Pons (tissue), 1 donor: ENCODE measurements at regions not wholly inside any gene's neighbourhood (a gene's known extent, or its start where the extent isn't known, plus 50 kb on each side); places are given as distances from the start of the nearest gene placed in this dataset.
A peak's percentile ranks its signal among the peaks of the same experiment; 100 is the strongest.

ENCODE experiments used
- DNase-seq: peaks from one replicate; pipeline ENCODE4 v3.0.0-alpha.2; 2016; ENCODE audit warnings: low spot score

DNA sequence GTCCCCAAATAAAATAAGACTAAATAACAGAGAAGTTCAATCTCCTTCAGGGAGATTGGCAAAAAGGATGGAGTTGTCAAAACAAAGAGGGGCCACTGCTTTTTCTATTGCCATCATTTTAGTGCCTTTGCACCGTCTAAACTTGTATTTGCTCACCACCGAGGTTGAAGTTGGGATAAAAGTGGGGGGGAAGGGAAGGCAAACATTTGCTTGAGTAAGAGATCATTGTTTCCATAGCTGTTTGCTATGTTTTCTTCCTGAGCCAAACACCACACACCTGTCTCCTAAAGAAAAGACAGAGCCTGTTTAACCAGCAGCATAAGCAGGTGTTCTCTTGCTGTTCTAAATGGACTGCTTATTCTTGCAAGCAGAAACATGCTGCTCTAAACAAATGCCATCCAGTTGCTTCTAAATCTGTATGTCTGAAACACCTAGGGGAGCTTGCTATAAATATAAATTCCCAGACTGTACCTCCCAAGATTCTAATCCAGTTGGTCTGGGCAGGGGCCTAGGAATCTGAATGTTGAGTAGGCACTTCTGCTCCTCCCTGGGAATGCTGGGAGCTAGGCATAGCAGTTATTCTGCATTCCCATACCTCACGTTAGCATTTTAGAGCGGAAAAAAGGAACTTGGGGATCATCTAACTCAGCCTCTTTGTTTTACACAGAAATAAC, 179.4 kb upstream of the ARL4C start:
- no peak for DNase-seq

- DNase-seq: no peak
Observed at GRCh38 chr2:234674781-234675201, 177.9 kb upstream of the ARL4C start.

DNA sequence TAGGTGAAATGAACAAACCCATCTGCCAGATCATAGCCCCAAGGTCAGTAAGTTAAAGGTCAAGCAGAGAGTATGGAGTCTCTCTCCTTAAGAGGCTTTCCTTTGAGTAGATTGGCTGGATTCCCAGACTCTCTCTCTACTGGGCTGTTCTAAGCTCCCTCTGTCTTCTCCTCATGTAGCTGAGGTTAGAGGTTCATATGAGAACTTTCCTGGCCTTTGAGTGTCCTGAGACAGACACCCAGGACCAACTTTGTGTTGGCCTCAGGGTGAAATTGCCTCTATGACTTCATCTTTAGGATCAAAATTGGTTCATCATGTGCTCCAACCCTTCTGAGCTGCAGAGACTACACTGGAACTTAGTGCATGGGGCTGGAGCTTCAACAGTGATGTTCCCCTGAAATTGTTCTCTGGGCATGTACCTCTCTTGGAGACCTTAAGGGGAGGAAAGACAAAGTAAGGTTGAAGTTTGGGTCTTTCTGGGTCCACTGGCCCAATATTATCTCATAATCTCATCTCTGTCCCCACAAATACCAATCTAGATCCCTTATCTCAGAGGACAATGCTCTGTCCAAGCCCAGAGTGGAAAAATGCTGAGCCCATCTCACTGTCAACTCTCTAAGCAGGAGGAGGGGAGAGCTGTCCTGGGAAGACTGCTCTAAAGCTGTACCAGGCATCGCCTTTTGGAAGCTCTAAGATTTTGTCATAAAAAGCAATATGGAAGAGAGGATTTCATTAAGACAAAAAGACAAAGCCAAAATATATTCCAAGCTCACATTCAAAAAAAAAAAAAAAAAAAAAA, 177.3 kb upstream of the ARL4C start:
- no peak for DNase-seq

DNA sequence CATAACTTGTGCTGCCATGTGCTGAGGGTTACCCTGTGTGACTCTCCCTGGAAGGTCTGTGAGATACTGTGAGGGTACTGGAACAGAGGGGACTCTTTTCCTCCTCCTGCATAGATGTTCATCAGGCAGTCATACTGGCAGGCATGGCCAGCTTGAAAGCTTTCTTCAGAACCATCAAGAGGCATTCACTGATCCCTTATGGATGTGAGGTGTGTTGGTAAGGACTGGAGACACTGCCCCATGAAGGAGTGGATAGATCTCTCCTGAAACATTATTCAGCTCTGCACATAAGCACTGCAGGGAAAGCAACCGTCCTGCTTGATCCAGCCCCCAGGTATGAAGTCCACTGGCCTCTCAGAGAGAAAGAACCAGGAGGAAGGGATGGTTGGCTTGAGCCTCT, 176.6 kb upstream of the ARL4C start:
- no peak for DNase-seq

- no peak for DNase-seq
Observed at GRCh38 chr2:234672498-234673150, 175.7 kb upstream of the ARL4C start.

DNA sequence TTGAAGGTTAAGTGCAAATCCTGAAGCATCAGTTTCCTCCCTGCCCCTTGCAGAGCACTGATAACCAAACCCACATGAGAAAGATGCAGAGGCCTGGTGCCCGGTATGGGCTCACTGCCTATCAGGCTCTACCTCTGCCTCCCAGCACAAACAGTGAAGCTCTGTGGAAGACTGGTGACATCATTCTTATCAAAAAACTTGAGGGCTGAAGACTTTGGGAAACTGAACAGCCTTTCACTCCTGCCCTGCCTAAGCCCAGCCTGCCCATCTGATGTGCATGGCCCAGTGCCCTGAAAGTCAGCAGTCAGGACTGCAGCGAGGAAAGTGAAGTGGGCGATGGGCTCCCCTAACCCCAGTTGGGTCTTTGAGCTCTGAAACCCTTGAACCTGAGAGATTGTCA, 174.8 kb upstream of the ARL4C start:
- no peak for DNase-seq

- no peak for DNase-seq
Observed at GRCh38 chr2:234671231-234671630, 174.3 kb upstream of the ARL4C start.

DNA sequence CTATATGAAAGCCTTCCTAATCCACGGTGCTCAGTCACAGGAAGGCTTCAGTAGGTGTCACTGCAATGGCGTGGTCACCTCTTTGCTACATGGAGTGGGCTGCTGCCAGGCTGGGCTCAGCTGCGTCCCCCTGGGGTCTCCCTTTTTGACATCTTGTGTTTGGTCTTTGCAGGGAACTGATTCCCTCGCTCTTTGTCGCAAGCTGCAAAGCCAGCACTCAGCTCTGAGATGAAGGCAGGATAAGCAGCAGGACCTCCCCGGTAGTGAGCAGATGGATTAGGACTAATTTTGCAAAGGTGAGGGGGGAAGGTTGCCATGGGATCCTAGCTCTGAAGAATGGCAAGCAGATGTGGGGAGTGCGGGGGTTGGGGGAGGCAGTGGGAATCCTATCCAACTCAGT, 173.9 kb upstream of the ARL4C start:
- DNase-seq: no peak

GRCh38 chr2:234670052-234670451, 173.2 kb upstream of the ARL4C start:
- DNase-seq: no peak

GRCh38 chr2:234669621-234670020, 172.7 kb upstream of the ARL4C start:
- no peak for DNase-seq

DNA sequence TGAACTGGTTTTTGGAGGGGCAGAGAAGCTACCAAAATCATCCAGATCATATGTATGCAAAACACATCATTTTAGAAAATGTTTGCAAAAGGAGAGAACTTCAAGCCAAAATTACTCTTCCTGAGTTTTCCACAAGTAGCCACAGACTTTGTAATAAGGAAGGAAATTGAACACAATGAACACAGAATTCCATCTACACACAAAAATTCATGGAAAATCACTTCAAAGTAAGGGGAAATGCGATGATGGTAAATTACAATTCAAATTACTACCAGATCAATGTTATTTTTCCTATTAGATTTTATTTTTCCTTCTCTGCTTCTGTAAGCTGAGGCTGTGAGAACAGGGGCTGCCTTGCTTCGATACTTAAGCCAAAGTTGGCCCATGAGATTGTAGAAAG, 172.1 kb upstream of the ARL4C start:
- DNase-seq: no peak

- DNase-seq: no peak
Observed at GRCh38 chr2:234666911-234667310, 170.0 kb upstream of the ARL4C start.

- DNase-seq: no peak
Observed at GRCh38 chr2:234665304-234665703, 168.4 kb upstream of the ARL4C start.

GRCh38 chr2:234661849-234662248, 165.0 kb upstream of the ARL4C start:
- no peak for DNase-seq

DNA sequence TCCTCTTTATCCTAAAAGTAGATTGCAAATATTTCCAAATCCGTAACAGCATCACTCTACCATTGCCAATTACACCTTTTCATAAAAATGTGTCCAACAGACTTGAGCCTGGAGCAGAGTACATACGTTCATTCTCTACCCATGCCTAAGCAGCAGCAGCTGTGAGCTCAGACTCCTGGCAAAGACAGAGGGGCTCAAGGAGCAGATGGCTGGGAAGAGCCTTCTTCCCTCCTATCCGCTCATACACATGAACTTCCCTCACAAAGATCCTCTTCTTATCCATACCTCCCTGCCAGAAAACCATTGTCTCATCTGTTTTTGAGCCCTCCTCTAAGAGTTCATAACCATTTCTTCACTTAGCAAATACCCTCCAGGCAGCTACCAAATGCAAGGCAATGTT, 164.3 kb upstream of the ARL4C start:
- no peak for DNase-seq

- DNase-seq: no peak
Observed at GRCh38 chr2:234655706-234656105, 158.8 kb upstream of the ARL4C start.

DNA sequence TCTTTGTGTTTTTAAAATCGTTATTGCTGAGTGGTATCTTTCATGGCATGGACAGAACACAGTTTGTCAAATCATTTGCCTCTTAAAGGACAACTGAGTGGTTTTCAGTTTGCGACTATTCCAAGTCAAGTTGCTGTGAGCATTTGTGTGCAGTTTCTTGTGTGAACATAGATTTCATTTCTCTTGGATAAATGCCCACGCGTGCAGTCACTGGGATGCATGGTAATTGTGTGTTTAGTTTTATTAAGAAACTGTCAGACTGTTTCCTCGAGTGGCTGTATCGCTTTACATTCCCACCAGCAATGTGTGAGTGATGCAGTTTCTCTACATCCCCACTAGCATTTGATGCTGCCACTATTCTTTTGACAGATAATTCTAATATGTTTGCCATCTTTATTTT, 154.0 kb upstream of the ARL4C start:
- DNase-seq: no peak

GRCh38 chr2:234649951-234650350, 153.1 kb upstream of the ARL4C start:
- no peak for DNase-seq

DNA sequence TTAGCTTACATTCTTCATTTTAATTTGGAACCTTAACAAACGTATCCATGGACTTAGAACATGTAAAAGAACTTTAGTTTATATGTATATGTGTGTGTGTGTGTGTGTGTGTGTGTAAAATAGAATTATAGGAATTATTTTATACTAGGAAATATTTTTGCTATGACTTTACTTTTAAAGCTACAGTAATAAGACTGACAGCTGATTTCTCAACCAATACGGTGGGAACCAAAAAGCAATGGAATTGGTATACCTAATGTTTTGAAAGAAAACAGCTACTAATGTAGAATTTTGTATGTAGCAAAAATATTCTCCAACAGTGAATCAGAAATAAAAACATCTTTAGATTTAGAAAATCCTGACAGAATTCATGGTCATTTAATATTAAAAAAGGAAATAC, 146.5 kb upstream of the ARL4C start:
- DNase-seq: no peak

- DNase-seq: no peak
Observed at GRCh38 chr2:234641086-234641485, 144.2 kb upstream of the ARL4C start.

DNA sequence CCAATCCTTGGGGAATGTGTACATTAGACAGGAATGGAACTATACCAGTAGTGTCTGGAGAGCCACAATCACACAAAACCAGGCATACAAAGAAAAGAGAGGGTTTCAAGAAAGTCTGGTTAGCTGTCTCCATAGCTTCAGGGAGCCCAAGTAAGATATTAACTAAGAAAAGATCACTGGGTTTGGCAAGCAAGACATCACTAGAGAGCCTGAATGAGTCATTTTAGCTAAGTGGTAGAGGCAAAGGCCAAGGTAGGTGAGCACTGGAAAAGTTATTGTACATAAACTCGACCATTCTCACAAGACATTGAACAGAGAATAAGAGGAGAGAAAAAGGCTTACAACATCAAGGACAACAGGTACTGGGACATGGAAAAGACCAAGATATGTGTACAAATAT, 143.8 kb upstream of the ARL4C start:
- DNase-seq: no peak

DNA sequence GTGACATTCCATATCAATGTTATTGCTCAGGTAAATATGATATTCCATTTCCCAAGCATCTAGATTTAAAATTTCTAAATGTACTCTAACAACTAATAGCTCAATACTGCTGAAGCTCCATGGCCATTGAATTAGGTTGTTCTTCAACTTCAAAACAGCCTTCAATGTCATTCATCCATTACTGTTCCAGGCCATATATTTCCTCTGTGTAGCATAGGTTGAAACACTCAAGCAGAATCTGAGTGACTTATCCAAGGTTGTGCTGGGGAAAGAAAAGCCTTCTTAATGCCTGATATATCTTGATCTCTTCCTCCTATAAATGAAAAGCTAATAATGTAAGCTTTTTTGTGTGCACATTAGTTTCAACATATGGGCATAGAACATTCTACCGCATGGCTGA, 142.1 kb upstream of the ARL4C start:
- no peak for DNase-seq

- peak; percentile 11 for DNase-seq
Observed at GRCh38 chr2:234635284-234635683, 138.4 kb upstream of the ARL4C start.
